NCI-H524 (cell line): ENCODE measurements at regions not wholly inside any gene's neighbourhood (a gene's known extent, or its start where the extent isn't known, plus 50 kb on each side); places are given as distances from the start of the nearest gene placed in this dataset.

Source experiments
- DNase-seq, 2 experiments: peaks; one replicate each; lab custom pipeline; 2025; lab: John Stamatoyannopoulos, UW

DNA sequence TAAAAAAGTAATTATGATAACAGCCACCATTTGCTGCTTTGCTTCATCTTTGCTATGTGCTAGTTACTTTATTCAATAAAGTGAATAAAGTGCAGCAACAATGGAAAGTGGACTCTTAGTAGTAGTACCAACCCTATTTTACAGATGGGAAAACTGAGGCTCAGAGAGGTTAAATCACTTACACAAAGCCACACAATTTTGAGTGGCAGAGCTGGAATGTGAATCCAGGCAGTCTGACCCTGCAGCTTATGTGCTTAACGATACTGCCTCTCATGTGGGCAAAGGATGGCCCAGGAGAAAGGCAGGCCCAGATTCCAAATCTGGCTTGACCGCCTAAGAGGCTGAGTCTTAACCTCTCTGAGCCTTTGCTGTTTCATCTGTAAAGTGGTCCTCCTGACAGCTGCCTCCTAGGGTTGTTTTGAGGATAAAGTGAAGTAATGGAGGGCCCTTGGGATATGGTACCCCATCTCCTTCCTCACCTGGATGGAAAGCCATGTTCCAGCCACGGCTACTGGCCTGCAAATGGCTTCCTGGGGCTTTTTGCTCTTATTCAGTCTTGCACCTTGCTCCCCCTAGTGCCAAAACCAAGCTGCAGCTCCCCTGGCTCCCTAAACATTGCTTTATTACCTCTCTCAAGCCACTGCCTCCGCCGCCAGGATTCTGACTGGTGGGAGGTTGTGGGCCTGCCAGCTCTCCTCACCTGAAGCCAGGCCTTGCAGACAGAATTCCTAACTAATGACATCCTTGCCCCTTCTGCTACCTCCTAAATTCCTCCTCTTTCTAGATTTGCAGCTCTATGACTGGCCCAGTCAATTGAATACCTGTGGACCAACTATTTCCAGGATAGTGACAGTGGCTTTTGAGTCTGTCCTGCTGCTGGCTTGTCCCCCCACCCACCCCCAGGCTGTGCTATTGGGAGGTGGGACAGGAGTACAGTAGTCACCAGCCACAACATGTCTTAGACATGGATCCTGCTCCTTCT, 283.3 kb upstream of the PWP1 start:
- DNase-seq: peak; percentile 40 to 74

DNA sequence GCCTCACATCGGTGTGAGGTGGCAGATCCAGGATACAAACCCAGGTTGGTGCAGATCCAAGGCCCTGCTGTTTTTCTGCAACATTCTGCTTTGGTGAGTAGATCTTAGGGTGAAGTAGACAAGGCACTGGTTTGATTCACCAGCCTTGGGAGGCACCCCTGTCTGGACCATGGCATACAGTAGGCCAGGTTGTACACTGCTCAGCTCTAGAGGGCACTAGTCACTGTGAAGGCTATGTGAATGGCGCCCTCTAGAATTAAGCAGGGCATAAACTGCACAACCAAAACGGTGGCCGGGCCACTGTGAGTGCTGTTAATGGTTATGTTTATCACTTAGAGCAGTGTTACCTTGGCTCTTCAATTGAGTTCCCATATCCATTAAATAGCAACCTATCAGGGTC, 280.6 kb upstream of the PWP1 start:
- peak; percentile 22 to 56 for DNase-seq

DNA sequence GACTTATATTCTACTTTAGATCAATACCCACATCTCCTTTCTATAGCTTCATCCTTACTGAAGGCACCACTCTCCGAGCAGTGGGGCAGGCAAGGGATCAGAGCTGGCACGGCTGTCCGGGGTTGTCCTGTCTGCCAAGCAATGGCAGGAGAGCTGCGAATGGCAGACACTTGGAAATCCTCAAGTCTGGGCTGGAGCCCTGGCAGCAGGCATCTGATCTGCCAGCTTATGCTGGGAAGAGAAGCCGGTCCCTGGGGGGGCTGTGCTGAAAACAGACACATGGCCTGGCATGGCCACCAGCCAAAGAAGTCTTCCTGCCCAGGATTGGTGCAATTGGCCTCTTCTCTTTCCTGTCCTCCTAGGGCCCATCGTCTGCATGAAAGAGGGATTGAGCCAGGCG, 280.2 kb upstream of the PWP1 start:
- peak; percentile 71 to 75 for DNase-seq

DNA sequence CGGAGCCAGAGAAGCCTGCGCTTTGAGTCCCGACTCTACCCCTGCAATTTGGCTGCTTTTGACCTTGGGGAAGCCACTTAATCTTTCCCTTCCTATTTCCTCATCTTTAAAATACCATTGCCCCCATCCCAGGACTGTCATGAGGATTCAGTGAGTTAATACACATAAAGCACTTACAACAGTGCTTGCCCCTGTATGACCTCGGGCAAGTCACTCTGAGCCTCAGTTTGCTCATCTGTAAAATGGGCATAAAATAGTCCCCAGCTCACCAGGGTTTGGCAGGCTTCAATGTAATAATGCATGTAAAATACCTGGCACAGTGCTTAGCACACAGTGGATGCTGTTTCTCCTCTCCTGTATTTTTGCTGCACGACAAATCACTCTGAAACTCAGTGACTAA, 278.7 kb upstream of the PWP1 start:
- no peak for DNase-seq

DNA sequence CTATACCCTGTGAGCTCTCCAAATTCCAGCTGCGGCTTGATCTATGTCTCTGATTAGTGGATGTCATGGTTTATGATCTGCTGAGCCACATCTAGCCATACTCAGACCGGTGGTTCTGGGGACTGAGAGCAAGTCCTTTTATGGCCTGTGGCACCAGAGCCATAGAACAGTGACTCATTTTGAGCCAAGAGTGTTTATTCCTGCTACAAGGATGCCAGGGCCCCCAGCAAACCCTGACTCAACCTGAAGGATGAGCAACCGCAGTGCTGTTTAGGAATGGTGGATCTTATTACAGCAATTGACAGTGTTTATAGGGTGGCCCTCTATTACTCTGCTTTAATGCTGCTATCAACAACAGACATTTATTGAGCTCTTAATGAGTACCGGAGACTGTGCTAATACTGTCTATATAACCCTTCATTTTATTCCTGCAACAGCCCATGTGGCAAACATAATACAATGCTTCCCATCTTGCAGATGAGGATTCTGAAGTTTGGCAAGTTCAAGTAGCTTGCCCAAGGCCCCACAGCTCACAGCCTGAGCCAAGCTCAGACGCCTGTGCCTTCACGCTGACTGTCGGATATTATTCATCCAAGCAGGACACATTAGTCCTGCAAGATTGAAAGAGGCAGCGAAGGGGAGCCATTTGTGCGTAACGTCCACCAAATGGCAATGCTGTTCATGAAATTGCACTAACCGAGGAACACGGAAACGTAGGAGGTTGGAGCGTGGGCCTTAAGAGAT, 273.6 kb upstream of the PWP1 start:
- no peak for DNase-seq

DNA sequence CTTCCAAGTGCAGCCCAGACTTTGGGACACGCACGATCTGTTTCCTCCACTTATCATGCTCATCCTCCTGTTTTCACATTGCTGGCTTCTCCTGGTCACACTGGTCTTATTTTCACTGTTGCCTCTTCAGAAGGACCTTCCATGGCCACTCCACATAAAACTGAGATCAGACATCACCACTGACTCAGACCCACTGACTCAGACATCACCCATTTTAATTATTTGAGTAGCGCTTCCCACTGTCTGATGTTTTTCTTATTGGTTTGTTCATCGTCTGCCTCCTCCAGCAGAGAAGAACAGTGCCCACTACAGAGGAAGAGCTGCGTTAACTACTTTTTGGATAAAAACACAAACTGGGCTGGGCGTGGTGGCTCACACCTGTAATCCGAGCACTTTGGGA, 270.5 kb upstream of the PWP1 start:
- DNase-seq: no peak

DNA sequence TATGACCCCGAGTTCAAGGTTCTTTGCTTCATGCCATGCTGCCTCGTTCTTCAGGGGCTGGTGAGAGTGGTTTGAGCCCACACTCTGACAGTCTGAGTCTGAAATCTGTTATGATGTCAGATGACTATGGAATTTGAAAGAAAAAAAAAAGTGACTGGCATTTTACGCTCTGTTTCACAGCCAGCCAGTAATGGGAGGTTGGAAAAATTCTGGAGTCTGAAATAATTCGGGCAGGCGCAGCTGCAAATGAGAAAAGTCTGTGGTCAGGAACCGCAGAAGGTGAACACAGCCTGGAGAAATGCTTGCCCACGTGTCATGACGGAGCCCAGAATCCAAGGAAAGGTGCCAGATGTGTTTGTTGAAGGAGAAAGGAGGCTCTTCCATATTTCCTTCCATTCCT, 269.8 kb upstream of the PWP1 start:
- no peak for DNase-seq

DNA sequence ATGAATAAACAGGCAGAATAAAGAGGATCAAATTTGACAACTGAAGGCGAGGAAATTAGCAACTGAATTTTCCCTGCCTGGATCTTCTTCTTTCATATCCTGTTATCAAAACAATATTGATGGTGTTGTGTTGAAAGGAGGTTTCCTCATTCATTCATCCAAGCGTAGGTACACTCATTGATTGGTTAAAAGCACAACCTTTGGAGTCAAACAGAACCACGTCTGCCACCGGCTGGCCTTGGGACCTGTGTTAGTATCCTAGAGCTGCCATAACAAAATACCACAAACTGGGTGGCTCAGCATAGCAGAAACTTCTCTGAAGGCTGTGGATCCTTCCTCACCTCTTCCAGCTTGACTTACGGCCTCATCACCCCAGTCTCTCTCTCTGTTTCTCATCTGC, 268.6 kb upstream of the PWP1 start:
- no peak for DNase-seq

DNA sequence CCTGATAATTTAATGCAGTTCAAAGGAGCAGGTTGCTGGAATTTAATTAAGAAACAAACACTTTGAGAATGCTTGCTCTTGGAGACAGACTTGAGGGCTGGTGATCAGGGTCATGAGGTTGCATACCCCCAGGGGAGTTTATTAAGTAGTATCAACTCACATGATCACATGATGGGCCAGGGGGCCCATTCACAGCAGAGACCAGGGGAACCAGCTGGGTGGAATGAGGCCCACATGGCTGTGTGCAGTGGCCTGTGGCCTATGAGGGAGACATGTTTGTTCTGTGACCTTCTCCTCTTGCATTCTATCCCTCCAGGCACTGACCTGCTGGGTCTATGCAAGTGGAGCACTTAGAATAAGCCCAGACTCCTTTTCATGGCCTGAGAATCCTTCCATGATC, 266.6 kb upstream of the PWP1 start:
- peak; percentile 84 to 93 for DNase-seq

DNA sequence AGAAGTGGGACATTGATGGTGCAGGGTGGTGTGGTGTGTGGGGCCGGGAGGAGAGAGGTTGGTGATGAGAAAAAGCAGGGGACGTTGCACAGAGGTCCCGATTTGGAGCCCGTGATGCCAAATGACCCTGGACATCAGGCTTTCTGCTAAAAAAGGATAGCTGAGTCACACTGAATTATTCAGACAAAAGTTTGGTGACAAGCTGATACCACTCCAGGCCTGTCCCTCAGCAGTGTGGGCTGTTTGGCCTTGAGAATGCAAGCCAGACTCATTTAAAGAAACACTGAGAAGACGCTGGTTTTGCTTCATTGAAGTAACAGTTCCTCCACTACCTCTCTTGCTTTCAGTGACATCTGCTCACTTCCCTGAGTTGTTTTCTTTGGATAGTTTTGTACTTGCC, 262.1 kb upstream of the PWP1 start:
- no peak for DNase-seq

DNA sequence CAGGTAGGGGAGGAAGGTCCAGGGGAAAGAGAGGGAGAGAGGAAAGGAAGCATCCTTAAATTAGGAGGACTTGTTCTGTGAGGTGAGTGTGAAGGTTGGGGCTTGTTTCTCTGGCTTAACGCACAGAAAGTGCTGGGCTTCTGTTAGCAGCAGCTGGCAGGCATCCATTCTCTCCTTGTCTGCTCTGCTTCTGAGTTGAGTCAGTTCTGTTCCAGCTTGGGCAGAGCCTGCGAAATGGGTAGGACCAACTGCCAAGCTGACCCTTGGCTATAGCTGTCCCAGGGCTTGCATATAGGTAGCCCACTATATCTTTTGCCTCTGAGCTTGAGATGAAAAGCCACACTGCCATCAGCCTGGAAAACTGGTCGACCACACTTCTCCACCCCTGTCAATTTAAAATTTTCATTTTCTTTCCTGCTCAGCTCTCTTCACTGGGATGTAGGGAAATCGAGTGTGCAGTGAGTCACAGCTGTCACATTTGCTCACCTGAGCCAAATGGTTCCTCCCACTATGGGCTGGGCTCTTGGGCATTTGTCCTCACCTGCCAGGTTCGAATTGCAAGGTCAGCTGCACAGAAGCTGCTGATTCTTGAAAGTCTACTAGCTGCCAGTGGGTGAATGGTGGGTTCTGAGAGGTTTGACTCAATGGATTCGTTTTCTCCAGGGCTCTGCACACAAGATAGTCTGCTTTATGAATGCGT, 256.4 kb upstream of the PWP1 start:
- no peak for DNase-seq

DNA sequence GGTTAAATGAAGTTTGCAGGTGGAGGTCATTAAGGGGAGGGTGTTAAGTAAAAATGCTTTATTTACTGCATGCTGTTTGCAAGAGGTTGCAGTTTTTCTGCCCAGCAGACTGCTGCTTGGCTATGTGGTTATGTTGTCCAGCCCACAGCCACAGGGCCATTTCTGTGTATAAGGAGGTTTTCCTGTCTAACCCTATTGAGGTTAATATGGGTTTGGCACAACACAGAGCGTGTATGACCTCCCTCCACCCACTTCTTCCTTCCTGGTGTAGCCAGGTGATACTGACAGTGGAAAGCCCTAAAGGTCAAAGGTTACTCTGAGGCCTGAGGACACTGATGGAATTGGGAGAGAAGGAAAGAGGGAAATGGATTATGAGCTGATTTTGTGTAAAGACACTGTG, 253.7 kb upstream of the PWP1 start:
- DNase-seq: no peak

DNA sequence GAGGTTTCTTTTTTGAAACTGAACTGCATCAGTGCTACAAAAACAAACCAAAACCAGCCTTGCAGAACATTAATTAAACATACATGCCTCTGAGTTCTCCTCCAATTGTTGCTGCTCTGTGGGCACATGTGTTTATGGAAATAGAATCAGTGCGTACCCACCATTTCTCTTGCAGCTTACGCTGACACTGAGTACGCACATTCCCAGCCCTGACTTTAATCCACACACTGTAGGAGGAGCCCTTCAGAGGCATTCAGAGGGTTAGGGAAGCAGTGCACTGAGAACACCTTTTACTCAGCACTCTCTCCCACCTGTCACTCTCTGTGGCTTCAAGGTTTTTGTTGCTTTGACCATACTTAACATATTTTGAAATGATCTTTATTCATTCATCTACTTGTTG, 250.5 kb upstream of the PWP1 start:
- DNase-seq: no peak

DNA sequence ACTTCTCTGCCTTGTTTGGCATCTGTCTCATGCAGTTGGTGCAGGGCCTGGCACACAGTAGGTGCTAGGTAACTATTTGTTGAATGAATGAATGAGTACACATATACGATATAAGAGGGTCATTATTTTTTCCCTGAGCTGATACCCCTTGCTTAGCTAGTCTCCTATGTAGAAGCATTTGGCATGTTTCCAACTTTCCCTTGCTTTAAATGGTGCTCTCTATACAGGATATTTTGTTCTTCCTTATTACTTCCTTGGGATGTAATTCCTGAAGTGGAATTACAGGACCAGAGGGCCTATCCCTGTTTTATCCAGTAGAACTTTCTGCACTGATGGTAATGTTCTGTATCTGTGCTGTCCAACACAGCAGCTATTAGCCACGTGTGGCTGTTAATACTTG, 250.1 kb upstream of the PWP1 start:
- DNase-seq: no peak

DNA sequence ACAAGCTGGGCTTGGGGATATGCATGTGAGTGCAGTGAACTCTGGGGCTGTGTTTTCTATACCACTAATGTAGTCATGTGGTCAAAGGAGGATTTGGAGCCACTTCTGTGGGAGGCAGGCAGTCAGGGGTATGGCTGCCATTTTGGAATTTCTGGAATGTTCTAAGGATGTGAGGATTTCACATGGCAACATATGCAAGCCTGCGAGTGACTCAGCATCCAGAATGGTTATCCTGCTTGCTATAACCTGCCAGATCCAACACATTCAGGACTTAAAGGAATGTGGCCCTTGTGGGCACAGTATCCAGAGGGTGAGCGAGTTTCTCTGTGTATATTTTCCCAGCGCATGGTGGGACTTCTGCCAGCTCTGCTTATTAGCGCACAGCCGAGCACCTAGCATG, 249.2 kb upstream of the PWP1 start:
- DNase-seq: no peak

DNA sequence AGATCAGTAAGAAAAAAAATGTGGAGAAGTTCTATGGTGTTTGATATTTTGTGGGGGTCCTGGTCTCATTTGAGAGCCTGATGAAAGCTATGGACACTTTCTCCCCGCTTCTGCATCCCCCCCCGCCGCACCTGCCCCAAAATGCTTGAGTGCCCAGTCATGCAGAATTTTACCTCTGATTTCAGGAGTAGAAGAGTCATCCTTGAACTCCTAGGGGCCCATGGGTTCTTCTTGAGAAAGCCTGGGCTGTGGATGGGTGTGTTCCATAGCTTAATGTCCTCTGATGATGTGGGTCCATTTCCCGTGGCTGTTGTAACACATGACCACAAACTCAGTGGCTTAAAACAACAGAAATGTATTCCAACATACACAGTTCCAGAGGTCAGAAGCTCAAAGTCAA, 248.8 kb upstream of the PWP1 start:
- DNase-seq: no peak

DNA sequence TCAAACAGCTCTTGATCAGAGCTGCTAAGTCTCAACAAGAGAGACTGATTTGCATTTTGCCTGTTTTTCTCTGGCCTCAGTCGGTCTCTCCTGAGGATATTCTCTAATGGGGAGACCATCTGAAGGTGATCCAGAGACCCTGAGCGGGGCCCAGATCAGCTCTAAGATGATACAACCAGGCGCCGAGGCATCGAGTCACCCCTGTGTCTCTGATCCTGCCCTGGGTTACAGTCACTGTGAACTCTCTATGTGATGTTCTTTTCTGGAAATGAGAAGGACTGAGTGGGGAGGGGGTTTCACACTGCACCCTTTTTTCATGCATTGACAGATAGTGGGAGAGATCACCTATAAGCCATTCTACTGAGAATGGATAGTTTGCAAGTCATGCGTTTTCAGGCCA, 247.6 kb upstream of the PWP1 start:
- DNase-seq: no peak

DNA sequence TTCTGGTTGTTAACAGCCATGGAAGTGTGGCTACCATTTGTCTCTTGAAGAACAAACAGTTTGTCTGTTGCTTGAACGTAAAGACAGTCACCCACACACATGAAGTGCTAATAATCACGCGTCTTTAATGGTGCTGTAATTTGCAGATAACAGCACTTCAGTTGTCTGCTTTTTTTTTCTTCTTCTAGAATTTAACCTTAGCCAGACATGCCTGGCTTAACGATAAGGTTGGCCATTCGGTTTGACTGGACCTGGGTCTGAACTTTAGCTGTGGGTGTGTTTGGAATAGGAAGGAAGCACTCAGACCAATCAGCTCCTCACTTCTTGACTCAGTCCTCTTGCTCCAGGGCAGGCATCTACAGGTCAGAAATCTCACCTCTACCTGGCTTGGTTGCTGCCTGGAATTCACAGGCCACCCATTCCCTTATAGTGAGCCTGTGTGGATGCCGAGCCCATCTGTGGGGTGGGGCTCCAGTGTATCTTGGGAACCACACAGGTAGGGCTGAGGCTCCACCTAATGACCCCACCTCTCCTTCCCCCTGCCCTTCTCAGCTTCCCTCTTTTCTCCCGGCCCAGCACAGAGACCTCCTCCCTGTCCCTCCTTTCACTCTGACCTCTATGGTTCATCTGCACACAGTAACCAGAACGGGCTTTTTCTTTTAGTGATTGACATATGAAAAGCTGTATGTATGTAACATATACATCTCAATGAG, 246.4 kb upstream of the PWP1 start:
- no peak for DNase-seq

DNA sequence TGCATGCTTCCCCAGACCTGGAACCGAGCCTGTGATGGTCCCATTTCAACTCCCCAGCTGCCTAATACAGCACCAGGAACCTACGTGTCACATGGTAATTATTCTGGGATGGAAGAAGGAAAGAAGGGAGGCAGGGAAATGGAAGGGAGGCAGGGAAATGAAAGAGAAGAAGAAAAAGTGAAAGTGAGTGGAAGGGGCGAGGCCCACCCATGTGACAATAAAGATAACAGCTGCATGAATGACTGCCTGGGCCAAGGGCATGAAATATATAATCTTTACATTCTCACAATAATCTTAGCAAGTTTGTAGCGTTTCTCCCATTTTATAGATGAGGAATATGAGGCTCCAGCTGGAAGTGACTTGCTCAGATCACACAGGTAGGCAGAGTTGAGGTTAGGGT, 245.0 kb upstream of the PWP1 start:
- DNase-seq: no peak

DNA sequence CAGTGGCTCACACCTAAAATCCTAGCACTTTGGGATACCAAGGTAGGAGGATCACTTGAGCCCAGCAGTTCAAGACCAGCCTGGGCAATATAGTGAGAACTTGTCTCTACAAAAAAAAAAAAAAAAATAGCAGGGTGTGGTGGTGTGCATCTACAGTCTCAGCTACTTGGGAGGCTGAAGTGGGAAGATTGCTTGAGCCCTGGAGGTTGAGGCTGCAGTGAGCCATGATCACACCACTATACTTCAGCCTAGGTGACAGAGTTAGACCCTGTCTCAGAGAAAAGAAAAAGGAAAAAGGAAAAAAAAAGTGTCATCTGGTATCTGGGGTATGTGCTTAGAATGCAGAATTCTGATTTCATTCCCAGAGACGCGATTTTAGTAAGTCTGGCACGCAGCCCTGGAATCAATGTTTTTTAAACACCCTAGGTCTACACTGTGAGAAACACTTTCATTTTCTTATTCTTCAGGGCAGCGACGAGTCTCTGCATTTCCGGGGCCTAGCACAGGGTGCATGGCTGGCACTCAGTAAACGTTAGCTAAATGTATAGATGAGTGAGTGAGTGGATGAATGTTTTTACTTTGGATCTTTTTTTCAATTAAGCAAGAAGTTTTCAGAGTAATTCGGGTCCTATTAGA, 243.8 kb upstream of the PWP1 start:
- no peak for DNase-seq

DNA sequence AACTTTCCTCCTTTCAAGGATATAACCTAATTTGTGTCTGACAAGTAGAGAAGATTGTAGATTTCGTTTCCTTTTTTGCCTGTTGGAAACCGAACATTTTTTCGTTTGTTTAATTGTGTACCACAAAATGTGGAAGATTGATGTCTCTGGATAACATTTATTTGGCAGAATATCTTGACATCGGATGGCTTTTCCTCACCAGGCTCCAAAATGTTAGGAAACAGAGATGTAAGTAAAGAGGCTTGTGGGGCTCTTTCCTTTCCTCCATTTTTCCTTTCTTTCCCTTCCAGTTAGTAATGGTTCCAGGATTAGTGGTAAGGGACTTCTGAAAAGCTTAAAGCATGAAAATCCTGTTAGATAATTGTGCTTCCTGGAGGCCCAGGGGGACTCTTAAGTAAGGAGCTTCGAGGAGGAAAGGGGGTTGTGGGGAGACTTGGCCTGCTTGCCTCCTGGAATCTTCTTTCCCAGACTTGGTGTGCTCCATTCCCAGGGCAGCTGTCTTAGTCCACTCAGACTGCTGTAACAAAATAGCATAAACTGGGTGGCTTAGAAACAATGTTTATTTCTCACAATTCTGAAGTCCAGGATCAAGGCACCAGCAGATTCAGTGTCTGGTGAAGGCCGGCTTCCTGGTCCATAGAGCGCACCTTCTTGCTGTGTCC, 243.1 kb upstream of the PWP1 start:
- DNase-seq: peak in 1 of 2 experiments; percentile 10
